ENCODE measurements at regions not wholly inside any gene's neighbourhood (a gene's known extent, or its start where the extent isn't known, plus 50 kb on each side); places are given as distances from the start of the nearest gene placed in this dataset.

- TF ChIP-seq RAD21 (IDR thresholded peaks at IDR 0.05; ENCODE audit: low read length) (no peak), FOS (IDR thresholded peaks at IDR 0.05; ENCODE audit: low read depth, low read length) (no peak), SMC3 (IDR thresholded peaks at IDR 0.05; ENCODE audit: low read depth, low read length) (no peak), POLR2A (IDR thresholded peaks at IDR 0.05; ENCODE audit: low read depth, low read length) (no peak), RFX5 (IDR thresholded peaks at IDR 0.05; ENCODE audit: low read depth, low read length) (no peak), NFE2L2 (IDR thresholded peaks at IDR 0.05; ENCODE audit: low read depth, low read length) (no peak), CHD1 (IDR thresholded peaks at IDR 0.05; ENCODE audit: low read depth, low read length) (no peak), MXI1 (IDR thresholded peaks at IDR 0.05; ENCODE audit: borderline replicate concordance, low read depth, low read length) (no peak), CEBPB (IDR thresholded peaks at IDR 0.05; ENCODE audit: low read depth, low read length) (no peak), MAFK (IDR thresholded peaks at IDR 0.05; ENCODE audit: low read depth, low read length) (no peak)
- TF ChIP-seq, protein P1, sequence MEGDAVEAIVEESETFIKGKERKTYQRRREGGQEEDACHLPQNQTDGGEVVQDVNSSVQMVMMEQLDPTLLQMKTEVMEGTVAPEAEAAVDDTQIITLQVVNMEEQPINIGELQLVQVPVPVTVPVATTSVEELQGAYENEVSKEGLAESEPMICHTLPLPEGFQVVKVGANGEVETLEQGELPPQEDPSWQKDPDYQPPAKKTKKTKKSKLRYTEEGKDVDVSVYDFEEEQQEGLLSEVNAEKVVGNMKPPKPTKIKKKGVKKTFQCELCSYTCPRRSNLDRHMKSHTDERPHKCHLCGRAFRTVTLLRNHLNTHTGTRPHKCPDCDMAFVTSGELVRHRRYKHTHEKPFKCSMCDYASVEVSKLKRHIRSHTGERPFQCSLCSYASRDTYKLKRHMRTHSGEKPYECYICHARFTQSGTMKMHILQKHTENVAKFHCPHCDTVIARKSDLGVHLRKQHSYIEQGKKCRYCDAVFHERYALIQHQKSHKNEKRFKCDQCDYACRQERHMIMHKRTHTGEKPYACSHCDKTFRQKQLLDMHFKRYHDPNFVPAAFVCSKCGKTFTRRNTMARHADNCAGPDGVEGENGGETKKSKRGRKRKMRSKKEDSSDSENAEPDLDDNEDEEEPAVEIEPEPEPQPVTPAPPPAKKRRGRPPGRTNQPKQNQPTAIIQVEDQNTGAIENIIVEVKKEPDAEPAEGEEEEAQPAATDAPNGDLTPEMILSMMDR (conservative IDR thresholded peaks at IDR 0.05; ENCODE audit: low read depth, low read length), result no peak
- TF ChIP-seq, protein P2, sequence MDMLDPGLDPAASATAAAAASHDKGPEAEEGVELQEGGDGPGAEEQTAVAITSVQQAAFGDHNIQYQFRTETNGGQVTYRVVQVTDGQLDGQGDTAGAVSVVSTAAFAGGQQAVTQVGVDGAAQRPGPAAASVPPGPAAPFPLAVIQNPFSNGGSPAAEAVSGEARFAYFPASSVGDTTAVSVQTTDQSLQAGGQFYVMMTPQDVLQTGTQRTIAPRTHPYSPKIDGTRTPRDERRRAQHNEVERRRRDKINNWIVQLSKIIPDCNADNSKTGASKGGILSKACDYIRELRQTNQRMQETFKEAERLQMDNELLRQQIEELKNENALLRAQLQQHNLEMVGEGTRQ (IDR thresholded peaks at IDR 0.05; ENCODE audit: low read depth, low read length), result no peak
Observed at GRCh38 chr15:35320158-35320780, 225.7 kb downstream of the DPH6 start.
